Dedifferentiated amniotic fluid mesenchymal stem cell (primary cell): ENCODE measurements at regions not wholly inside any gene's neighbourhood (a gene's known extent, or its start where the extent isn't known, plus 50 kb on each side); places are given as distances from the start of the nearest gene placed in this dataset.

ENCODE experiments used
- DNase-seq: peaks from one replicate; pipeline ENCODE4 v3.0.0-alpha.2; 2016; ENCODE audit errors: extremely low spot score

GRCh38 chr15:56868170-56868569 lies 50.3 kb upstream of the TCF12 start:
- no peak for DNase-seq

GRCh38 chr15:56866803-56867202 lies 51.6 kb upstream of the TCF12 start:
- no peak for DNase-seq

GRCh38 chr15:56857828-56858227 lies 60.6 kb upstream of the TCF12 start:
- no peak for DNase-seq

- DNase-seq, result no peak
These were observed 61.5 kb upstream of the TCF12 start for GRCh38 chr15:56856934-56857333.

- DNase-seq, result no peak
These were observed 73.6 kb upstream of the TCF12 start for GRCh38 chr15:56844892-56845291.

- no peak for DNase-seq
These were observed 74.0 kb upstream of the TCF12 start for GRCh38 chr15:56844471-56844870.

- no peak for DNase-seq
These were observed 78.8 kb upstream of the TCF12 start for GRCh38 chr15:56839641-56840040.

- no peak for DNase-seq
These were observed 79.3 kb upstream of the TCF12 start for GRCh38 chr15:56839099-56839498.

- DNase-seq, result no peak
These were observed 80.4 kb upstream of the TCF12 start for GRCh38 chr15:56838085-56838484.

- DNase-seq, result peak; percentile 67
These were observed 81.2 kb upstream of the TCF12 start for GRCh38 chr15:56837273-56837672.

GRCh38 chr15:56835718-56836171 lies 82.7 kb upstream of the TCF12 start:
- DNase-seq, result peak; percentile 27

- peak; percentile 34 for DNase-seq
These were observed 86.3 kb upstream of the TCF12 start for GRCh38 chr15:56832125-56832524.

- no peak for DNase-seq
These were observed 86.9 kb upstream of the TCF12 start for GRCh38 chr15:56831467-56832005.

GRCh38 chr15:56824175-56824574 lies 90.9 kb upstream of the ZNF280D start:
- no peak for DNase-seq

GRCh38 chr15:56821721-56822425 lies 88.6 kb upstream of the ZNF280D start:
- DNase-seq, result peak; percentile 30

- no peak for DNase-seq
These were observed 87.0 kb upstream of the ZNF280D start for GRCh38 chr15:56820333-56820732.

GRCh38 chr15:56817321-56818080 lies 84.2 kb upstream of the ZNF280D start:
- DNase-seq, result no peak

GRCh38 chr15:56816781-56817180 lies 83.5 kb upstream of the ZNF280D start:
- DNase-seq, result no peak

GRCh38 chr15:56815247-56815646 lies 81.9 kb upstream of the ZNF280D start:
- no peak for DNase-seq

- no peak for DNase-seq
These were observed 81.1 kb upstream of the ZNF280D start for GRCh38 chr15:56814429-56814828.

GRCh38 chr15:56813995-56814394 lies 80.7 kb upstream of the ZNF280D start:
- DNase-seq, result no peak

- DNase-seq, result no peak
These were observed 79.7 kb upstream of the ZNF280D start for GRCh38 chr15:56812961-56813360.

- no peak for DNase-seq
These were observed 78.9 kb upstream of the ZNF280D start for GRCh38 chr15:56812221-56812620.
